Tibial artery (tissue), 4 donors: ENCODE measurements at regions not wholly inside any gene's neighbourhood (a gene's known extent, or its start where the extent isn't known, plus 50 kb on each side); places are given as distances from the start of the nearest gene placed in this dataset.

ENCODE experiments used
- DNase-seq, 2 donors: peaks; one replicate each; pipeline ENCODE4 v3.0.0-alpha.2; 2019
- H3K27ac ChIP-seq, 2 donors: fragments of 200-600 bp; sonication (generic) in 1 of 2; 1 replicate in 1 of 2; 2 replicates in 1 of 2; pipeline ENCODE4 v1.5.1; 2018 to 2019; ENCODE audit warnings: mild to moderate bottlenecking in 1 of 2
- H3K27me3 ChIP-seq, 2 donors: fragments of 200-600 bp; sonication (generic) in 1 of 2; one replicate each; pipeline versions ENCODE4 v1.5.1 to v1.6.0; 2016 to 2019
- H3K36me3 ChIP-seq, 3 donors: fragments of 200-600 bp; sonication (generic) in 2 of 3; one replicate each; pipeline ENCODE4 v1.5.1; 2016 to 2019; ENCODE audit warnings: mild to moderate bottlenecking in 2 of 3
- H3K4me1 ChIP-seq, 4 donors: fragments of 200-600 bp; sonication (generic) in 2 of 4; 1 replicate in 3 of 4; 2 replicates in 1 of 4; pipeline ENCODE4 v1.5.1; 2016 to 2019
- H3K4me3 ChIP-seq, 2 donors: fragments of 200-600 bp; sonication (generic) in 1 of 2; 1 replicate in 1 of 2; 2 replicates in 1 of 2; pipeline ENCODE4 v1.5.1; 2018 to 2019; ENCODE audit warnings: mild to moderate bottlenecking in 2 of 2
- H3K9me3 ChIP-seq, 3 donors: fragments of 200-600 bp; sonication (generic) in 1 of 3; one replicate each; pipeline ENCODE4 v1.5.1; 2016 to 2019
- CTCF ChIP-seq, 2 experiments: fragments of 200-600 bp in 1 of 2; fragments of 450-650 bp in 1 of 2; IDR thresholded peaks; one replicate each; pipeline ENCODE4 v1.5.1; 2017 to 2019; ENCODE audit warnings: antibody characterized with exemption in 2 of 2, mild to moderate bottlenecking in 1 of 2, moderate library complexity in 1 of 2
- intact Hi-C: fragments of 100-400 bp; cut with DNase I; formaldehyde crosslinking; loops from one replicate; pipeline ENCODE4 v1.15.0; 2023; ENCODE audit warnings: low total_unique reads

DNA sequence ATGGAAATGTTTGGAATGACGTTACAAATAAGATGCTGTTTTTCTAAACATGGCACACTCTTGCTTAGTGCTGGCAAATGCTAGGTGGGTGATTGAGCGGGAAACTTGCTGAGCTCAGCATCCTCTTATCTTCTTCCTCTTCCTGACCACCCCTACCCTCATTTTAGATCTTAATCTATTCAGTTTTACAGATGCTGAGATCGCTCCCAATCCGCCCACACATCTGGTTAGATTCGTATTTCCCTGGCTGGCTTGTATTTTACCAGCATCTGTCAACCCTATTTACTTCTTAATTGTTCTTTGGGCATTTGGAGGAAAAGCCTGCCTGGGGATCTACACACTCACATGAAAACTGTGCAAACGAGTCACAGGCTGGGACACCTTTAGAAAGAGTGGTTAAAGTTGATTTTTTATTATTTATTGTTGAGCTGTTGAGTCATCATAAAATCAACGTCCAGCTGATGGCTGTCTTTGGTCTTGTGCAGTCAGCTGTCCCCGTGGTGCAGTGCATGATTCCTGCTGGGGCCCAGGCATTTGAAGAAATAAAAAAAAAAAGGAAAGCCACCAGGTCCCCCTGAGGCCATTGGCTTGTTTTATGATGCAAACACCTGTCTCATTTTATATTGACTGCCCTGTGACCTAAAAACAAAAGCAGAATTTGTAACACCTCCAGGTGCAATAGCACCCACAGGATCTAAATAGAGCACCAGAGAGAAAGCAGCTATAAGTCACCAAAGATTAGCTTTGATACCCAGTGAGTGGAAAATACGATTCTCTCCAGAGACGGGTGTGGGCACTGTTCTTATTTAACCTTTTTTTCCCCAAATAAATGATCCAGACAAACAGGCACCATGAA is 258.6 kb downstream of the HS3ST3B1 start:
- Histone ChIP-seq H3K27ac (no peak overlapping the region), H3K4me1 (no peaks in the 10 kb centered on the region), H3K4me3 (no peak overlapping the region), H3K27me3 (peaks cover 0 to 2% of the 10 kb centered on the region in 2 donors), H3K36me3 (no peaks in the 10 kb centered on the region), H3K9me3 (no peaks in the 10 kb centered on the region)
- intact Hi-C loops: no loop called here
- TF ChIP-seq CTCF (IDR thresholded peaks at IDR 0.05): no peak
- DNase-seq: no peak

- Histone ChIP-seq H3K27me3 (peaks cover 0 to 2% of the 10 kb centered on the region in 2 donors), H3K36me3 (no peaks in the 10 kb centered on the region), H3K9me3 (no peaks in the 10 kb centered on the region), H3K27ac (no peak overlapping the region), H3K4me3 (no peak overlapping the region), H3K4me1 (no peaks in the 10 kb centered on the region)
- intact Hi-C loops: no loop called here
- no peak for TF ChIP-seq CTCF (IDR thresholded peaks at IDR 0.05)
- no peak for DNase-seq
Measured at GRCh38 chr17:14557480-14557879, 256.6 kb downstream of the HS3ST3B1 start.

GRCh38 chr17:14553847-14554246 is 253.0 kb downstream of the HS3ST3B1 start:
- Histone ChIP-seq H3K27me3 (no peaks in the 10 kb centered on the region), H3K36me3 (no peaks in the 10 kb centered on the region), H3K4me3 (no peak overlapping the region), H3K27ac (no peak overlapping the region), H3K9me3 (no peaks in the 10 kb centered on the region), H3K4me1 (no peaks in the 10 kb centered on the region)
- no peak for TF ChIP-seq CTCF (IDR thresholded peaks at IDR 0.05)
- intact Hi-C loops: no loop called here
- DNase-seq: no peak

GRCh38 chr17:14552306-14552705 is 251.4 kb downstream of the HS3ST3B1 start:
- intact Hi-C loops: no loop called here
- Histone ChIP-seq H3K27ac (no peak overlapping the region), H3K27me3 (no peaks in the 10 kb centered on the region), H3K36me3 (no peaks in the 10 kb centered on the region), H3K4me3 (no peak overlapping the region), H3K4me1 (no peaks in the 10 kb centered on the region), H3K9me3 (no peaks in the 10 kb centered on the region)
- TF ChIP-seq CTCF (IDR thresholded peaks at IDR 0.05): no peak
- no peak for DNase-seq

DNA sequence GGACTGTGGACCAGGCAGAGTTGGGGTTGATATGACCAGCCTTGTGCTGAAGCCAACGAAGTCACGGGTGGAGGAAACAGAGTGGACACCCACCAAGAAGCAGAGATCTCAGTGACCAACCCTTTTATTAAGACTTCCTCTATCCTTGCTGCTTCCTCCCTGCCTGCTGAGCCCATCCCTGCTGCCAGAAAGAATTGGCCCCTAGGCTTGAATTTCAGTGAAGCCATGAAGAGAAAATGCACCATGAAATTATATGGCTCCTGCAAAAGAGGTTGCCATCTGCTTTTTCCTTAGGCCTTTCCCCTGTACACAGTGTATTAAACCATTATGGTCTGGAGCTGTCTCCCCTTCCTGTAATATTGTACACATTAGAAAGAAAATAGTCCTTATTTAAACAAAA is 246.7 kb downstream of the HS3ST3B1 start:
- intact Hi-C loops: no loop called here
- no peak for TF ChIP-seq CTCF (IDR thresholded peaks at IDR 0.05)
- Histone ChIP-seq H3K4me1 (no peaks in the 10 kb centered on the region), H3K9me3 (no peaks in the 10 kb centered on the region), H3K36me3 (no peaks in the 10 kb centered on the region), H3K27me3 (no peaks in the 10 kb centered on the region), H3K4me3 (no peak overlapping the region), H3K27ac (no peak overlapping the region)
- DNase-seq: no peak
